T-helper 17 cell (primary cell): ENCODE measurements at regions not wholly inside any gene's neighbourhood (a gene's known extent, or its start where the extent isn't known, plus 50 kb on each side); places are given as distances from the start of the nearest gene placed in this dataset.
"Not testable (repeated sequence)": the region's sequence is repeated elsewhere in the genome, so short reads cannot be mapped to it uniquely, and the experiment has no call there.

Experiments used
- ATAC-seq: fragments of 150-1000 bp; cut with Tn5 transposase; 2 replicates; pipeline ENCODE4 v1.10.0; 2021; ENCODE audit warnings: mild to moderate bottlenecking, moderate library complexity
- DNase-seq, 3 donors: peaks; one replicate each; pipeline versions ENCODE4 v3.0.0 to v3.0.0-alpha.2; 2020 to 2021
- H3K9me3 ChIP-seq: one replicate; pipeline ENCODE4 v1.7.0; 2013; ENCODE audit warnings: low read length, mild to moderate bottlenecking; ENCODE audit not compliant: control insufficient read depth, poor library complexity, severe bottlenecking
- H3K27ac Mint-ChIP-seq: one replicate; pipeline ENCODE4 v1.8.0; 2022; ENCODE audit warnings: mild to moderate bottlenecking, moderate library complexity, mixed read lengths
- H3K27me3 Mint-ChIP-seq: one replicate; pipeline ENCODE4 v1.8.0; 2022; ENCODE audit warnings: mixed read lengths
- H3K36me3 Mint-ChIP-seq: one replicate; pipeline ENCODE4 v1.8.0; 2022; ENCODE audit warnings: low read depth, mixed read lengths
- H3K4me1 Mint-ChIP-seq: one replicate; pipeline ENCODE4 v1.8.0; 2022; ENCODE audit warnings: mild to moderate bottlenecking, mixed read lengths
- H3K4me3 Mint-ChIP-seq: one replicate; pipeline ENCODE4 v1.8.0; 2022; ENCODE audit warnings: mild to moderate bottlenecking, moderate library complexity, mixed read lengths

DNA sequence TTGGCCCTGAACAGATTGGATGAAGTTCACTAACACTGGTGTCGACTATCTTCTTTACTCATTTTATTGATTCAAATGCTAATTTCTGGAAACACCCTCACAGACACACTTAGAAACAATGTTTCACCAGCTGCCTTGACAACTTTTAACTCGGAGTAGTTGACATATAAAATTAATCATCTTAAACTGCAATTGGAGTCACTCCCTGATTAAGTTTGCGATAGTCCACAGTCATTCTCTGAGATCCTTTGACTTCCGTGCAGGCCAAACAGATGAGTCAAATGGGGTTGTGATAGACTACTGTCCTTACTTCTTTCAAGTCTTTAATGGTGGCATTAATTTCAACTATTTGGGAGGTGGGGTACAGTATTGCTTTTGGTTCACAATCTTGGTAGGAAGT, 114.4 kb upstream of the PCSK1 start:
- no peak overlapping the region for H3K27ac Mint-ChIP-seq
- DNase-seq (no peak), ATAC-seq (no peak)
- H3K36me3 Mint-ChIP-seq, result no peaks in the 10 kb centered on the region
- H3K4me1 Mint-ChIP-seq, result peaks cover 11% of the 10 kb centered on the region
- no peaks in the 10 kb centered on the region for H3K27me3 Mint-ChIP-seq
- H3K9me3 ChIP-seq, result no peaks in the 10 kb centered on the region
- no peak overlapping the region for H3K4me3 Mint-ChIP-seq

DNA sequence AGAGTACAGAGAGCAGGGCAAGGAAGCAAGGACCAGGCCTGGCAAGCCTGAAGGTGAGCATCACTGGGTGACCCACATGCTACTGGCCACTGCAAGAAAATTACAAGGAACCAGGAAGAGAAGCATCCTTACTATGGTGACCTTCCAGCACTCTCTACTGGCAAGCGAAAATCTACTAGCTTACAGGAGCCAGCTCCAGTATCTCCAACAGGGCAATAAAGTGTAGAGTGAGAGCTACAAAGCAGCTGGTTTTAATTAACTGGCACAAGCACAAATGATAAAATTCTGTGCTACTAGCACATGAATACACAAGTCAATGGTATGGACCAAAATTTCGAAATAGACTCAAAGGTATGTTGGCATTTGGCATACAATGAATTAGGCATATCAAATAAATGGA, 113.3 kb upstream of the CAST start:
- H3K4me1 Mint-ChIP-seq, result peaks cover 11% of the 10 kb centered on the region
- H3K27ac Mint-ChIP-seq, result no peak overlapping the region
- ATAC-seq (no peak), DNase-seq (no peak)
- H3K4me3 Mint-ChIP-seq, result no peak overlapping the region
- H3K27me3 Mint-ChIP-seq, result no peaks in the 10 kb centered on the region
- no peaks in the 10 kb centered on the region for H3K9me3 ChIP-seq
- H3K36me3 Mint-ChIP-seq, result no peaks in the 10 kb centered on the region

- H3K27ac Mint-ChIP-seq, H3K4me1 Mint-ChIP-seq, DNase-seq, H3K9me3 ChIP-seq, H3K4me3 Mint-ChIP-seq, H3K27me3 Mint-ChIP-seq, ATAC-seq, H3K36me3 Mint-ChIP-seq: not testable (repeated sequence)
These were observed 101.3 kb upstream of the CAST start for GRCh38 chr5:96560857-96561256.

DNA sequence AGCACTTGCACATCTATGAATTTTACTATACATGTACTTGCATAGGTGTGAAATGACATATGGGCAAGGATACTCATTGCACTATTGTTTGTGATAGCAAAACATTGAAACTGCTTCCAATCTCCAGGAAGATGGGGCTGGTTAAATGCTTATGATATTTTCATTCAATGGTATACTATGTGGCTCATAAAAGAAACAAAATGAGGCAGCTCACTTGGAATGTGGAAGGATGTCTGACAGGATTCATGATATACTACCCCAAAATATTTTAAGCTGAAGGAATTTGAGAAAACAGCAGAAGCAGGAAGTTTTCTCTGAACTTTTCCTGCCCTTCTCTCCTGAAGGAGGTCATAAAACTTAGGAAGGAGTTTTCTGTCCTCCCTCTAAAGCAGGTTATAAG, 99.6 kb upstream of the CAST start:
- ATAC-seq (no peak), DNase-seq (no peak)
- no peaks in the 10 kb centered on the region for H3K9me3 ChIP-seq
- peaks cover 15% of the 10 kb centered on the region for H3K4me1 Mint-ChIP-seq
- H3K27ac Mint-ChIP-seq, result no peak overlapping the region
- peaks cover 6% of the 10 kb centered on the region for H3K27me3 Mint-ChIP-seq
- H3K36me3 Mint-ChIP-seq, result peaks cover 4% of the 10 kb centered on the region
- H3K4me3 Mint-ChIP-seq, result no peak overlapping the region

GRCh38 chr5:96563816-96564215, 98.4 kb upstream of the CAST start:
- H3K27me3 Mint-ChIP-seq, result peaks cover 10% of the 10 kb centered on the region
- no peak overlapping the region for H3K4me3 Mint-ChIP-seq
- H3K36me3 Mint-ChIP-seq, result peaks cover 4% of the 10 kb centered on the region
- H3K9me3 ChIP-seq, result no peaks in the 10 kb centered on the region
- no peak overlapping the region for H3K27ac Mint-ChIP-seq
- peaks cover 15% of the 10 kb centered on the region for H3K4me1 Mint-ChIP-seq
- DNase-seq, result no peak
- no peak for ATAC-seq

DNA sequence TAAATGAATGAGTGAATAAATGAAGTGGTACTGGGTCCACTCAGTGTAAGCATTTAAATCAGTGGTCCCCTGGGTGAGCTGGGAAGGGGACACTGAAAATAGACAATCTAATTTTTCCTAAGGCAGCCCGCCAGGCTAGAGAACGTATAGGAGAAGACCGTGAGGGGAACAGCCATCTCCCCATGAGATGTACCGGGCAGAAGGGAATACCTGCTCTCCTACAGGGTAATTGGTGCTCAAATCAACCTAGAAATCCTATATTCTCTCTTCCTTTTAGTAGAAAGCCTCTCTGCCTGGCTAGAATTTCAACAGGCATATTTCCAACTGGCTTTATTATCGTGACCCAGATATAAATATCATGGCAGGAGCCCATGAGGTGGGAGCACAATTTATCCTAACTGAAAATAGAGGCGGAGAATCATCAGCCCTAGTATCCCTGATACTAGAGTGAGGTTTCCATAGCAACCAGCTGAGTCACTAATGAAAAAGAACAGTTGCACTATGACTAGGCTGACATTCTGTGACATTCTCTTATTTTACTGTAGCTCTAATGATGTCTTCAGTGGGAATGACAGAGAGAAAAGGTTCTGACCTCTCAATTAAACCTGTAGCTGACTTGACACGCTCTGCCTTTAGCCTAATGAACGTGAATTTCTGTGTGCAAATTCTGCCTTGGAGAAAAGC, 96.5 kb upstream of the CAST start:
- peak overlapping the region; percentile 39 for H3K4me3 Mint-ChIP-seq
- H3K9me3 ChIP-seq, result no peaks in the 10 kb centered on the region
- no peak overlapping the region for H3K27ac Mint-ChIP-seq
- H3K27me3 Mint-ChIP-seq, result peaks cover 10% of the 10 kb centered on the region
- H3K4me1 Mint-ChIP-seq, result peaks cover 17% of the 10 kb centered on the region
- peaks cover 4% of the 10 kb centered on the region for H3K36me3 Mint-ChIP-seq
- no peak for ATAC-seq
- no peak for DNase-seq

- H3K9me3 ChIP-seq, result no peaks in the 10 kb centered on the region
- no peak for ATAC-seq
- no peak for DNase-seq
- peak overlapping the region; percentile 75 for H3K4me3 Mint-ChIP-seq
- peak overlapping the region; percentile 70 for H3K27ac Mint-ChIP-seq
- peaks cover 4% of the 10 kb centered on the region for H3K36me3 Mint-ChIP-seq
- peaks cover 10% of the 10 kb centered on the region for H3K27me3 Mint-ChIP-seq
- peaks cover 17% of the 10 kb centered on the region for H3K4me1 Mint-ChIP-seq
These were observed 95.2 kb upstream of the CAST start for GRCh38 chr5:96566833-96567587.

DNA sequence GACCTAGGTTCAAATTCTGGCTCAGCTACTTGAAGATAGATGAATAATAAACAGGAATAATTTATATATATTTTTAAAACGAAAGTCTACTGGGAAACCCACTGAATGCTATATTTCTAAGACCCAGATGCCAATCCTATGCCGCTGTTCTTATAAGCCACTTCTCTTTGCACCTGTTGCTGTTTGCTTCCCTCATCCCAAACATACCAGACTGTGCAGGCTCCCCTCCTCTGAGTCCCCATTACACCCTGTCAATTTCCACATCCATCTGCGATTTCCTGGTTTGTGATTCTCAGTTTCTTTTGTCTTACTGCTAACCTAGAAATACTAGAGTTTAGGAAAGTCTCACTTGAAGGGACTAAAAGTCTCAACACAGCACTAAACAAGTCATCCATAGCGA, 92.8 kb upstream of the CAST start:
- Mint-ChIP-seq H3K4me1 (peaks cover 17% of the 10 kb centered on the region), H3K27ac (no peak overlapping the region), H3K27me3 (peaks cover 10% of the 10 kb centered on the region), H3K36me3 (peaks cover 4% of the 10 kb centered on the region), H3K4me3 (no peak overlapping the region)
- DNase-seq (no peak), ATAC-seq (no peak)
- no peaks in the 10 kb centered on the region for H3K9me3 ChIP-seq

DNA sequence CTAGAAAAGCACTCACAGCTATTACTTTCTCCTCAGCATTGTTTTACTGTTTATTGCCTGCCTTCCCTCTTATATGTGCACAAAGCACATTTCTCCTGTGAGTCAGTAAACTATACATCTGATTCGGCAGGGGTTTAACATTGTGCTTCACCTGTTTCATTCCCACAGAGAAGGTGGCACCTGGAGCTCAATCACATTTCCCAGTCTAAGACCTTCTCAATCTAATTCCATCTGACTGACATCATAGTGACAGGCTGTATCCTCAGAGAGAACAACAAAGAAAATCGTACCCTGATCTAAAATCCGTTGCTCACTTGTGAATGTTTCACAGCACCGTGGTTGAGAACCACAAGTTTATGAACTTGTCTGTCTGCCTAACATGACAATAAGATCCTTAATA, 92.4 kb upstream of the CAST start:
- H3K27me3 Mint-ChIP-seq, result peaks cover 10% of the 10 kb centered on the region
- H3K4me1 Mint-ChIP-seq, result peaks cover 17% of the 10 kb centered on the region
- no peak for DNase-seq
- no peak for ATAC-seq
- no peaks in the 10 kb centered on the region for H3K9me3 ChIP-seq
- H3K4me3 Mint-ChIP-seq, result no peak overlapping the region
- H3K27ac Mint-ChIP-seq, result no peak overlapping the region
- peaks cover 4% of the 10 kb centered on the region for H3K36me3 Mint-ChIP-seq

GRCh38 chr5:96572864-96573512, 89.2 kb upstream of the CAST start:
- Mint-ChIP-seq H3K4me3 (no peak overlapping the region), H3K27ac (no peak overlapping the region), H3K27me3 (no peaks in the 10 kb centered on the region), H3K36me3 (no peaks in the 10 kb centered on the region), H3K4me1 (peaks cover 2% of the 10 kb centered on the region)
- ATAC-seq (no peak), DNase-seq (no peak)
- H3K9me3 ChIP-seq, result no peaks in the 10 kb centered on the region

- DNase-seq (no peak), ATAC-seq (no peak)
- no peaks in the 10 kb centered on the region for H3K36me3 Mint-ChIP-seq
- H3K9me3 ChIP-seq, result no peaks in the 10 kb centered on the region
- H3K4me1 Mint-ChIP-seq, result peaks cover 2% of the 10 kb centered on the region
- H3K27ac Mint-ChIP-seq, result no peak overlapping the region
- no peak overlapping the region for H3K4me3 Mint-ChIP-seq
- peaks cover 2% of the 10 kb centered on the region for H3K27me3 Mint-ChIP-seq
These were observed 88.7 kb upstream of the CAST start for GRCh38 chr5:96573513-96573894.

GRCh38 chr5:96576876-96577275, 85.3 kb upstream of the CAST start:
- no peaks in the 10 kb centered on the region for H3K36me3 Mint-ChIP-seq
- H3K4me3 Mint-ChIP-seq, result no peak overlapping the region
- H3K4me1 Mint-ChIP-seq, result no peaks in the 10 kb centered on the region

GRCh38 chr5:96577909-96578308, 84.3 kb upstream of the CAST start:
- H3K36me3 Mint-ChIP-seq, result no peaks in the 10 kb centered on the region
- no peak overlapping the region for H3K4me3 Mint-ChIP-seq
- DNase-seq, result no peak
- H3K27ac Mint-ChIP-seq, result no peak overlapping the region
- no peaks in the 10 kb centered on the region for H3K9me3 ChIP-seq
- no peak for ATAC-seq
- no peaks in the 10 kb centered on the region for H3K4me1 Mint-ChIP-seq
- H3K27me3 Mint-ChIP-seq, result peaks cover 17% of the 10 kb centered on the region

More at GRCh38 chr5:96576876-96577275, 85.3 kb upstream of the CAST start:
- H3K9me3 ChIP-seq, result no peaks in the 10 kb centered on the region
- peaks cover 13% of the 10 kb centered on the region for H3K27me3 Mint-ChIP-seq
- H3K27ac Mint-ChIP-seq, result no peak overlapping the region
- no peak for DNase-seq
- no peak for ATAC-seq
